Suprapubic skin (tissue), 3 donors: ENCODE measurements at regions not wholly inside any gene's neighbourhood (a gene's known extent, or its start where the extent isn't known, plus 50 kb on each side); places are given as distances from the start of the nearest gene placed in this dataset.

ENCODE experiments used
- CTCF ChIP-seq, 2 donors: fragments of 200-600 bp in 1 of 2; fragments of 450-650 bp in 1 of 2; sonication (generic) in 1 of 2; IDR thresholded peaks; one replicate each; pipeline ENCODE4 v1.5.1; 2016 to 2019; ENCODE audit warnings: antibody characterized with exemption in 2 of 2, mild to moderate bottlenecking in 1 of 2, moderate library complexity in 1 of 2
- EP300 ChIP-seq: sonication (generic); formaldehyde crosslinking; IDR thresholded peaks from one replicate; pipeline ENCODE4 v1.6.1; 2017; ENCODE audit warnings: antibody characterized with exemption
- POLR2A ChIP-seq, 2 donors: fragments of 450-650 bp; IDR thresholded peaks; one replicate each; pipeline ENCODE4 v1.6.1; 2017; ENCODE audit warnings: antibody characterized with exemption in 2 of 2, mild to moderate bottlenecking in 2 of 2, moderate library complexity in 2 of 2

- TF ChIP-seq CTCF (IDR thresholded peaks at IDR 0.05) (no peak), POLR2A (IDR thresholded peaks at IDR 0.05) (no peak), EP300 (no peak)
These were observed 122.7 kb upstream of the CPM start for GRCh38 chr12:69055706-69056105.
